HUES6 (cell line): ENCODE measurements at regions not wholly inside any gene's neighbourhood (a gene's known extent, or its start where the extent isn't known, plus 50 kb on each side); places are given as distances from the start of the nearest gene placed in this dataset.
"Not testable (repeated sequence)": the region's sequence is repeated elsewhere in the genome, so short reads cannot be mapped to it uniquely, and the experiment has no call there.

Source experiments
- H3K27ac ChIP-seq: 2 replicates; pipeline ENCODE4 v1.7.0; 2013; ENCODE audit warnings: low read depth, mild to moderate bottlenecking, low read length, inconsistent platforms
- H3K27me3 ChIP-seq: 2 replicates; pipeline ENCODE4 v1.6.1; 2013; ENCODE audit warnings: low read length; ENCODE audit not compliant: control insufficient read depth, insufficient read depth
- H3K36me3 ChIP-seq: 2 replicates; pipeline ENCODE4 v1.6.1; 2013; ENCODE audit warnings: low read length; ENCODE audit not compliant: control insufficient read depth, insufficient read depth
- H3K4me1 ChIP-seq: 2 replicates; pipeline ENCODE4 v1.6.1; 2013; ENCODE audit warnings: low read length; ENCODE audit not compliant: control insufficient read depth, insufficient read depth
- H3K4me3 ChIP-seq: 2 replicates; pipeline ENCODE4 v1.5.1; 2013; ENCODE audit warnings: low read depth, low read length
- H3K9ac ChIP-seq: one replicate; pipeline ENCODE4 v1.6.1; 2013; ENCODE audit warnings: mild to moderate bottlenecking, low read length
- H3K9me3 ChIP-seq: 2 replicates; pipeline ENCODE4 v1.6.1; 2013; ENCODE audit warnings: low read depth, low read length; ENCODE audit not compliant: control insufficient read depth, insufficient read depth

DNA sequence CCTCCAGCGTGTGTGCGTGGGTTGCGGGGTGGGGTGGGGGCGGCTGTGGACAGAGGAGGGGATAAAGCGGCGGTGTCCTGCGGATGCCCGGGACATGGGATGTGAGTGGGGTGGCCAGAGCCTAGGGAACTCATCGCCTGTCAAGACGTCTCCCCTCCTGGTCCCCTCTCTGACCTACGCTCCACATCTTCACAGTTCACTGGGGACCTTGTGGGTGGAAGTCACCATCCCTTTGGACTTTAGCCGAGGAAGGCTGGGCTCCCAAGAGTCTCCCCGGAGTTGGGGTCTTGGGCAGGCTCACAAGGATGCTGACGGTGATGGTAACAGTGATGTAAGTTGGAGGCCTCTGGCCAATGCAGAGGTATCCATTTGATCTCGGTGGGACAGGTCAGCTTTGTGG is 760.3 kb upstream of the DEFB115 start:
- peaks cover 20% of the 10 kb centered on the region; the same call in 1 of the 2 replicates for H3K9me3 ChIP-seq
- H3K4me3 ChIP-seq, H3K36me3 ChIP-seq, H3K27me3 ChIP-seq, H3K9ac ChIP-seq, H3K27ac ChIP-seq: not testable (repeated sequence)
- H3K4me1 ChIP-seq = peaks cover 14% of the 10 kb centered on the region; the same call in 1 of the 2 replicates

- peak overlapping the region; percentile 79; the same call in 1 of the 2 replicates for H3K27ac ChIP-seq
- peaks cover 5% of the 10 kb centered on the region; the same call in 1 of the 2 replicates for H3K27me3 ChIP-seq
- peak overlapping the region; percentile 38 for H3K4me3 ChIP-seq
- peaks cover 14% of the 10 kb centered on the region; the same call in 1 of the 2 replicates for H3K4me1 ChIP-seq
- peak overlapping the region; percentile 64 for H3K9ac ChIP-seq
- H3K9me3 ChIP-seq = peaks cover 27% of the 10 kb centered on the region; the same call in 1 of the 2 replicates
- no peaks in the 10 kb centered on the region for H3K36me3 ChIP-seq
These were observed 758.3 kb upstream of the DEFB115 start for GRCh38 chr20:30499123-30499522.

DNA sequence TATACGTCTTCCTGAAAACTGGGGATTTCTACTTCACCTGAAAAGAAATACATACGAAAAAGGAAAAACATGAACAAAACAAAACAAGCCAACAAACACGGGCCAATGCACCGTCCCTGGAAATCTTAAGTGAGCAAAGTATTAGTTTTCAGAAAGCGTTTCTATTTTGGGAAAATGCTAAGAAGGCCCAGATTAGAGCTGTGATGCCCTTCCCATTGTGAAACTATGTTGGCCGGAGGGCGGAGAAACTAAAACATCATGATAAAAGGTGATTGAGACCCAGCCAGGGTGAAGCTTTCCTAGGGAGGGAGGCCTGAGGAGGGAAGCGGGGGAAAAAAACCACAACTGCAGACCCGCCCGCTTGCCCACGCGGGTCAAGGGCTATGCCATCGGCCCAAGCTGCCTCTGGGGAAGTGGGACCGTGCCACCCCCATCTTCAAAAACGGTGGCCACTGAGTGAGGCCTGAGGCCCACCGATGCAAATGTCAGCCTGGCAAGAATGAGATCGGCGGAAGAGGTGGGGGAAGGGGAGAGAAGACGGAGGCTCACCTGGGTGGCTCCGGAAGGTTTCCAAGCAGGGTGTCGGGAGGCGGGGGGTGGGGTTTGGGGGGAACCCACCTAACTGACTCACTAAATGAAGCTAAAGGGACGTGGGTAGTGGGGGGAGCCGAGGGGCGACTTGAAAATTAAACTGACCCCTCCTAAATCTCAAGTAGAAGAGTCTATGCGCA is 757.6 kb upstream of the DEFB115 start:
- peaks cover 14% of the 10 kb centered on the region; the same call in 1 of the 2 replicates for H3K4me1 ChIP-seq
- H3K9me3 ChIP-seq = peaks cover 27% of the 10 kb centered on the region; the same call in 1 of the 2 replicates
- not testable (repeated sequence) for H3K27me3 ChIP-seq, H3K36me3 ChIP-seq
- H3K9ac ChIP-seq = peak overlapping the region; percentile 64
- H3K27ac ChIP-seq = peak overlapping the region; percentile 79; the same call in 1 of the 2 replicates
- peak overlapping the region; percentile 38 for H3K4me3 ChIP-seq

DNA sequence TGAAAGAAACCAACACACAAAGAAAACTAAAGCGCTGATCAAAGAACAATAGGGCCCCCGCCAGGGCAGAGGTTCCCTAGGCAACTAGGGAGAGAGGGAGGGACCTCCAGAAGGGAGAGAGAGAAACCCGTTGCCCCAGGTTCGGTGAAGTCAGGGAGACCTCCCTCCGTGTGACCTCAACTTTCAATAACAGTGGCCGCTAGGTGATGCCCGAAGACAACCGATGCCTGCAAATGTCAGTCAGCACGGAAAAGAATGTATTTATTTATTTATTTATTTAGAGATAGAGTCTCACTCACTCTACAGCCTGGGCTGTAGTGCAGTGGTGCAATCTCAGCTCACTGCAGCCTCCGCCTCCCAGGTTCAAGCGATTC is 757.0 kb upstream of the DEFB115 start:
- H3K27me3 ChIP-seq = not testable (repeated sequence)
- H3K27ac ChIP-seq = peak overlapping the region; percentile 79; the same call in 1 of the 2 replicates
- H3K4me1 ChIP-seq = peaks cover 14% of the 10 kb centered on the region; the same call in 1 of the 2 replicates

GRCh38 chr20:30500829-30501440 is 756.5 kb upstream of the DEFB115 start:
- peak overlapping the region; percentile 33 for H3K9ac ChIP-seq
- no peaks in the 10 kb centered on the region for H3K36me3 ChIP-seq
- peaks cover 14% of the 10 kb centered on the region; the same call in 1 of the 2 replicates for H3K4me1 ChIP-seq
- H3K27me3 ChIP-seq = peaks cover 5% of the 10 kb centered on the region; the same call in 1 of the 2 replicates
- H3K27ac ChIP-seq = no peak overlapping the region
- no peak overlapping the region for H3K4me3 ChIP-seq
- peaks cover 32% of the 10 kb centered on the region; the same call in 1 of the 2 replicates for H3K9me3 ChIP-seq

More for the DNA sequence above, 757.0 kb upstream of the DEFB115 start:
- H3K9ac ChIP-seq, H3K36me3 ChIP-seq, H3K4me3 ChIP-seq: not testable (repeated sequence)
- H3K9me3 ChIP-seq = peaks cover 28% of the 10 kb centered on the region; the same call in 1 of the 2 replicates

- Histone ChIP-seq H3K27me3 (peaks cover 5% of the 10 kb centered on the region; the same call in 1 of the 2 replicates), H3K9me3 (peaks cover 35% of the 10 kb centered on the region; the same call in 1 of the 2 replicates), H3K4me3 (no peak overlapping the region), H3K4me1 (peaks cover 14% of the 10 kb centered on the region; the same call in 1 of the 2 replicates), H3K36me3 (no peaks in the 10 kb centered on the region), H3K27ac (no peak overlapping the region), H3K9ac (no peak overlapping the region)
These were observed 754.8 kb upstream of the DEFB115 start for GRCh38 chr20:30502670-30503069.

DNA sequence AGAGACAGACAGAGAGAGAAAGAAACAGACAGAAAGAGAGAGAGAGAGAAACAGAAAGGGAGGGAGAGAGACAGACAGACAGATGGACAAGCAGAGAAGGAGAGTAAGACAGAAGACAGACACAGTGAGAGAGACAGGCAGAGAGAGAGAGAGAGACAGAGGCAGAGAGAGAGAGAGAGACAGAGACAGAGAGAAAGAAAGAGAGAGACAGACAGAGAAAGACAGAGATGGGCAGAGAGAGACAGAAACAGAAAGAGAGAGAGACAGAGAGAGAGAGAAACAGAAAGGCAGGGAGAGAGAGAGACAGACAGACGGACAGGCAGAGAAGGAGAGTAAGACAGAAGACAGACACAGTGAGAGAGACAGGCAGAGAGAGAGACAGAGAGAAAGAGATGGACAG is 754.3 kb upstream of the DEFB115 start:
- peaks cover 37% of the 10 kb centered on the region; the same call in 1 of the 2 replicates for H3K9me3 ChIP-seq
- H3K36me3 ChIP-seq, H3K27me3 ChIP-seq, H3K4me3 ChIP-seq, H3K27ac ChIP-seq, H3K9ac ChIP-seq: not testable (repeated sequence)
- peaks cover 14% of the 10 kb centered on the region; the same call in 1 of the 2 replicates for H3K4me1 ChIP-seq

- Histone ChIP-seq H3K36me3 (no peaks in the 10 kb centered on the region), H3K4me1 (peaks cover 7% of the 10 kb centered on the region; the same call in 1 of the 2 replicates), H3K27ac (no peak overlapping the region), H3K4me3 (no peak overlapping the region), H3K27me3 (peaks cover 5% of the 10 kb centered on the region; the same call in 1 of the 2 replicates), H3K9me3 (peaks cover 38% of the 10 kb centered on the region; the same call in 1 of the 2 replicates), H3K9ac (no peak overlapping the region)
These were observed 753.4 kb upstream of the DEFB115 start for GRCh38 chr20:30503992-30504570.

GRCh38 chr20:30505566-30505965 is 751.9 kb upstream of the DEFB115 start:
- no peaks in the 10 kb centered on the region for H3K36me3 ChIP-seq
- H3K4me1 ChIP-seq = peaks cover 4% of the 10 kb centered on the region; the same call in 1 of the 2 replicates
- H3K9ac ChIP-seq = no peak overlapping the region
- no peak overlapping the region for H3K4me3 ChIP-seq
- no peak overlapping the region for H3K27ac ChIP-seq
- peaks cover 5% of the 10 kb centered on the region; the same call in 1 of the 2 replicates for H3K27me3 ChIP-seq
- peaks cover 43% of the 10 kb centered on the region; the same call in 1 of the 2 replicates for H3K9me3 ChIP-seq

- peaks cover 5% of the 10 kb centered on the region; the same call in 1 of the 2 replicates for H3K27me3 ChIP-seq
- H3K4me1 ChIP-seq = peaks cover under 1% of the 10 kb centered on the region; the same call in 1 of the 2 replicates
- no peak overlapping the region for H3K27ac ChIP-seq
- peaks cover 44% of the 10 kb centered on the region for H3K9me3 ChIP-seq
- no peak overlapping the region for H3K9ac ChIP-seq
- no peak overlapping the region for H3K4me3 ChIP-seq
- no peaks in the 10 kb centered on the region for H3K36me3 ChIP-seq
These were observed 751.4 kb upstream of the DEFB115 start for GRCh38 chr20:30506100-30506499.
